WTC11 (cell line): ENCODE measurements at regions not wholly inside any gene's neighbourhood (a gene's known extent, or its start where the extent isn't known, plus 50 kb on each side); places are given as distances from the start of the nearest gene placed in this dataset.

ENCODE experiments used
- ATAC-seq: fragments of 200-7000 bp; cut with Tn5 transposase; 2 replicates; pipeline ENCODE4 v1.10.0; 2021; ENCODE audit warnings: mild to moderate bottlenecking, moderate library complexity
- CTCF ChIA-PET: fragments of 300-600 bp; sonication (Branson Sonifier 250); formaldehyde crosslinking; loops from one replicate; lab custom pipeline; 2021; ENCODE audit warnings: antibody characterized with exemption; lab: Charles Lee
- POLR2A ChIA-PET: fragments of 350-600 bp; sonication (Branson Sonifier 250); formaldehyde crosslinking; loops from one replicate; lab custom pipeline; 2021; ENCODE audit warnings: antibody characterized with exemption; lab: Charles Lee
- DNase-seq: peaks from one replicate; pipeline ENCODE4 v3.0.0; 2021; ENCODE audit warnings: low spot score
- H3K27ac Mint-ChIP-seq: 2 replicates; pipeline ENCODE4 v1.8.0; 2021; ENCODE audit warnings: mixed read lengths
- H3K27me3 Mint-ChIP-seq: 2 replicates; pipeline ENCODE4 v1.8.0; 2021; ENCODE audit warnings: low read depth, mild to moderate bottlenecking, moderate library complexity, mixed read lengths
- H3K36me3 Mint-ChIP-seq: 2 replicates; pipeline ENCODE4 v1.8.0; 2021; ENCODE audit warnings: mixed read lengths
- H3K4me1 Mint-ChIP-seq: 2 replicates; pipeline ENCODE4 v1.8.0; 2022; ENCODE audit warnings: mixed read lengths
- H3K4me3 Mint-ChIP-seq: 2 replicates; pipeline ENCODE4 v1.8.0; 2021; ENCODE audit warnings: mild to moderate bottlenecking, moderate library complexity, mixed read lengths
- H3K9me3 Mint-ChIP-seq: 2 replicates; pipeline ENCODE4 v1.8.0; 2021; ENCODE audit warnings: mixed read lengths
- ATF3 ChIP-seq: sonication (generic); formaldehyde crosslinking; conservative IDR thresholded peaks from 2 replicates; pipeline ENCODE4 v1.8.1; 2022; ENCODE audit warnings: mild to moderate bottlenecking, missing genetic modification reagents
- ELF4 ChIP-seq: sonication (generic); formaldehyde crosslinking; IDR thresholded peaks from 2 replicates; pipeline ENCODE4 v1.8.1; 2022; ENCODE audit warnings: low read depth, mild to moderate bottlenecking, moderate library complexity, missing genetic modification reagents
- FOXP1 ChIP-seq: sonication (generic); formaldehyde crosslinking; IDR thresholded peaks from 2 replicates; pipeline ENCODE4 v1.8.0; 2022; ENCODE audit warnings: missing genetic modification reagents, mild to moderate bottlenecking, moderate library complexity, borderline replicate concordance
- FOXP4 ChIP-seq: sonication (generic); formaldehyde crosslinking; IDR thresholded peaks from 2 replicates; pipeline ENCODE4 v1.8.0; 2022; ENCODE audit warnings: mild to moderate bottlenecking, missing genetic modification reagents
- GABPB1 ChIP-seq: sonication (generic); formaldehyde crosslinking; IDR thresholded peaks from 2 replicates; pipeline ENCODE4 v1.8.1; 2023; ENCODE audit warnings: mild to moderate bottlenecking, missing genetic modification reagents
- HMGA2 ChIP-seq: fragments of 250-450 bp; sonication (Bioruptor Pico); IDR thresholded peaks from 2 replicates; pipeline ENCODE4 v1.4.0; 2021; ENCODE audit warnings: mild to moderate bottlenecking, moderate library complexity
- IRF1 ChIP-seq: sonication (generic); formaldehyde crosslinking; IDR thresholded peaks from 2 replicates; pipeline ENCODE4 v1.8.0; 2023; ENCODE audit warnings: missing genetic modification reagents
- KAT7 ChIP-seq: sonication (generic); formaldehyde crosslinking; IDR thresholded peaks from 2 replicates; pipeline ENCODE4 v1.8.1; 2023; ENCODE audit warnings: missing genetic modification reagents, mild to moderate bottlenecking, borderline replicate concordance
- NFYB ChIP-seq: sonication (generic); formaldehyde crosslinking; conservative IDR thresholded peaks from 2 replicates; pipeline ENCODE4 v1.8.0; 2022; ENCODE audit warnings: low read depth, missing genetic modification reagents
- SOX15 ChIP-seq: fragments of 250-450 bp; sonication (Bioruptor Pico); IDR thresholded peaks from 2 replicates; pipeline ENCODE4 v1.9.0; 2021; ENCODE audit warnings: mild to moderate bottlenecking
- TEAD4 ChIP-seq: sonication (generic); formaldehyde crosslinking; IDR thresholded peaks from 2 replicates; pipeline ENCODE4 v1.8.0; 2022; ENCODE audit warnings: mild to moderate bottlenecking, missing genetic modification reagents
- ZMAT4 ChIP-seq: fragments of 250-450 bp; sonication (Bioruptor Pico); IDR thresholded peaks from 2 replicates; pipeline ENCODE4 v1.9.0; 2021; ENCODE audit warnings: mild to moderate bottlenecking
- ZNF423 ChIP-seq: fragments of 250-450 bp; sonication (Bioruptor Pico); IDR thresholded peaks from 2 replicates; pipeline ENCODE4 v2.1.2; 2022; ENCODE audit warnings: mild to moderate bottlenecking, moderate library complexity
- ZNF425 ChIP-seq: fragments of 250-450 bp; sonication (Bioruptor Pico); conservative IDR thresholded peaks from 2 replicates; pipeline ENCODE4 v1.9.0; 2021; ENCODE audit warnings: mild to moderate bottlenecking
- TF ChIP-seq, protein P1 (sequence below): sonication (generic); formaldehyde crosslinking; IDR thresholded peaks from 2 replicates; pipeline ENCODE4 v1.8.0; 2022; ENCODE audit warnings: missing genetic modification reagents
- TF ChIP-seq, protein P2 (sequence below): sonication (generic); formaldehyde crosslinking; IDR thresholded peaks from 2 replicates; pipeline ENCODE4 v1.8.1; 2022; ENCODE audit warnings: missing genetic modification reagents, borderline replicate concordance
- TF ChIP-seq, protein P3 (sequence below): sonication (generic); formaldehyde crosslinking; IDR thresholded peaks from 2 replicates; pipeline ENCODE4 v1.8.1; 2022; ENCODE audit warnings: low read depth, missing genetic modification reagents, borderline replicate concordance
- TF ChIP-seq, protein P4 (sequence below): sonication (generic); formaldehyde crosslinking; IDR thresholded peaks from 2 replicates; pipeline ENCODE4 v1.8.1; 2023; ENCODE audit warnings: mild to moderate bottlenecking, missing genetic modification reagents, moderate library complexity

GRCh38 chr6:134604014-134604676 is 286.2 kb upstream of the SGK1 start (continued):
- TF ChIP-seq, protein P1, sequence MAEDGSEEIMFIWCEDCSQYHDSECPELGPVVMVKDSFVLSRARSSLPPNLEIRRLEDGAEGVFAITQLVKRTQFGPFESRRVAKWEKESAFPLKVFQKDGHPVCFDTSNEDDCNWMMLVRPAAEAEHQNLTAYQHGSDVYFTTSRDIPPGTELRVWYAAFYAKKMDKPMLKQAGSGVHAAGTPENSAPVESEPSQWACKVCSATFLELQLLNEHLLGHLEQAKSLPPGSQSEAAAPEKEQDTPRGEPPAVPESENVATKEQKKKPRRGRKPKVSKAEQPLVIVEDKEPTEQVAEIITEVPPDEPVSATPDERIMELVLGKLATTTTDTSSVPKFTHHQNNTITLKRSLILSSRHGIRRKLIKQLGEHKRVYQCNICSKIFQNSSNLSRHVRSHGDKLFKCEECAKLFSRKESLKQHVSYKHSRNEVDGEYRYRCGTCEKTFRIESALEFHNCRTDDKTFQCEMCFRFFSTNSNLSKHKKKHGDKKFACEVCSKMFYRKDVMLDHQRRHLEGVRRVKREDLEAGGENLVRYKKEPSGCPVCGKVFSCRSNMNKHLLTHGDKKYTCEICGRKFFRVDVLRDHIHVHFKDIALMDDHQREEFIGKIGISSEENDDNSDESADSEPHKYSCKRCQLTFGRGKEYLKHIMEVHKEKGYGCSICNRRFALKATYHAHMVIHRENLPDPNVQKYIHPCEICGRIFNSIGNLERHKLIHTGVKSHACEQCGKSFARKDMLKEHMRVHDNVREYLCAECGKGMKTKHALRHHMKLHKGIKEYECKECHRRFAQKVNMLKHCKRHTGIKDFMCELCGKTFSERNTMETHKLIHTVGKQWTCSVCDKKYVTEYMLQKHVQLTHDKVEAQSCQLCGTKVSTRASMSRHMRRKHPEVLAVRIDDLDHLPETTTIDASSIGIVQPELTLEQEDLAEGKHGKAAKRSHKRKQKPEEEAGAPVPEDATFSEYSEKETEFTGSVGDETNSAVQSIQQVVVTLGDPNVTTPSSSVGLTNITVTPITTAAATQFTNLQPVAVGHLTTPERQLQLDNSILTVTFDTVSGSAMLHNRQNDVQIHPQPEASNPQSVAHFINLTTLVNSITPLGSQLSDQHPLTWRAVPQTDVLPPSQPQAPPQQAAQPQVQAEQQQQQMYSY (CRISPR knock-in tag) = no peak
- TF ChIP-seq HMGA2 (CRISPR knock-in tag) (no peak), ZNF423 (CRISPR knock-in tag) (no peak), ELF4 (CRISPR knock-in tag) (no peak)
- TF ChIP-seq, protein P2, sequence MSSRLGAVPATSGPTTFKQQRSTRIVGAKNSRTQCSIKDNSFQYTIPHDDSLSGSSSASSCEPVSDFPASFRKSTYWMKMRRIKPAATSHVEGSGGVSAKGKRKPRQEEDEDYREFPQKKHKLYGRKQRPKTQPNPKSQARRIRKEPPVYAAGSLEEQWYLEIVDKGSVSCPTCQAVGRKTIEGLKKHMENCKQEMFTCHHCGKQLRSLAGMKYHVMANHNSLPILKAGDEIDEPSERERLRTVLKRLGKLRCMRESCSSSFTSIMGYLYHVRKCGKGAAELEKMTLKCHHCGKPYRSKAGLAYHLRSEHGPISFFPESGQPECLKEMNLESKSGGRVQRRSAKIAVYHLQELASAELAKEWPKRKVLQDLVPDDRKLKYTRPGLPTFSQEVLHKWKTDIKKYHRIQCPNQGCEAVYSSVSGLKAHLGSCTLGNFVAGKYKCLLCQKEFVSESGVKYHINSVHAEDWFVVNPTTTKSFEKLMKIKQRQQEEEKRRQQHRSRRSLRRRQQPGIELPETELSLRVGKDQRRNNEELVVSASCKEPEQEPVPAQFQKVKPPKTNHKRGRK (CRISPR knock-in tag) = no peak
- TF ChIP-seq, all 79 proteins: peak for 0

GRCh38 chr6:134603561-134603960 is 285.6 kb upstream of the SGK1 start:
- Mint-ChIP-seq H3K27ac (no peak overlapping the region), H3K4me1 (no peaks in the 10 kb centered on the region), H3K27me3 (no peaks in the 10 kb centered on the region), H3K4me3 (no peak overlapping the region), H3K9me3 (peaks cover 45% of the 10 kb centered on the region), H3K36me3 (peaks cover 29% of the 10 kb centered on the region)
- POLR2A ChIA-PET = no interaction called here
- DNase-seq (no peak), ATAC-seq (no peak)
- CTCF ChIA-PET = no interaction called here
- TF ChIP-seq FOXP1 (CRISPR knock-in tag) (no peak), IRF1 (CRISPR knock-in tag) (no peak), TEAD4 (CRISPR knock-in tag) (no peak), SOX15 (no peak), ATF3 (no peak)
- TF ChIP-seq, protein P3, sequence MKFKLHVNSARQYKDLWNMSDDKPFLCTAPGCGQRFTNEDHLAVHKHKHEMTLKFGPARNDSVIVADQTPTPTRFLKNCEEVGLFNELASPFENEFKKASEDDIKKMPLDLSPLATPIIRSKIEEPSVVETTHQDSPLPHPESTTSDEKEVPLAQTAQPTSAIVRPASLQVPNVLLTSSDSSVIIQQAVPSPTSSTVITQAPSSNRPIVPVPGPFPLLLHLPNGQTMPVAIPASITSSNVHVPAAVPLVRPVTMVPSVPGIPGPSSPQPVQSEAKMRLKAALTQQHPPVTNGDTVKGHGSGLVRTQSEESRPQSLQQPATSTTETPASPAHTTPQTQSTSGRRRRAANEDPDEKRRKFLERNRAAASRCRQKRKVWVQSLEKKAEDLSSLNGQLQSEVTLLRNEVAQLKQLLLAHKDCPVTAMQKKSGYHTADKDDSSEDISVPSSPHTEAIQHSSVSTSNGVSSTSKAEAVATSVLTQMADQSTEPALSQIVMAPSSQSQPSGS (CRISPR knock-in tag) = no peak

DNA sequence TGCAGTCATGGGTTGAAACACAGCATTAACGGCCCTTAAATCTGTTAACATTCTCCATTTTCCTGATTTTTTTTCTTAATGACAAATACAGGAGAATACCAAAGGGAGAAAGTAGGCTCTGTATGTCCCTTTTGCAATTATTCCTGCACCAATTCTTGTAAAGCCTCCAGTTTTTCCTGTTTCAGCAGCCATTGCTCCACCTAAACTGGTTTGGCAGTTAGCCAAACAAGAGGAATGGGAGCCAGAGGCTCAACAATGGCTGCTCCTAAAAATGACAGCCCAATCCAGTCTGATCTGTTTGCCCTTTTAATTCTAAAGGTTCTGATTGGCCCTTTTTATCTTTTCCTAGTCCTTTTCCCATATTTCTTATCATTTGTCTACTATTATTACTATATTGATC is 284.2 kb upstream of the SGK1 start:
- no peak overlapping the region for H3K27ac Mint-ChIP-seq
- TF ChIP-seq ZMAT4 (CRISPR knock-in tag) = no peak
- TF ChIP-seq ZNF425 (CRISPR knock-in tag) = no peak
- TF ChIP-seq, protein P4, sequence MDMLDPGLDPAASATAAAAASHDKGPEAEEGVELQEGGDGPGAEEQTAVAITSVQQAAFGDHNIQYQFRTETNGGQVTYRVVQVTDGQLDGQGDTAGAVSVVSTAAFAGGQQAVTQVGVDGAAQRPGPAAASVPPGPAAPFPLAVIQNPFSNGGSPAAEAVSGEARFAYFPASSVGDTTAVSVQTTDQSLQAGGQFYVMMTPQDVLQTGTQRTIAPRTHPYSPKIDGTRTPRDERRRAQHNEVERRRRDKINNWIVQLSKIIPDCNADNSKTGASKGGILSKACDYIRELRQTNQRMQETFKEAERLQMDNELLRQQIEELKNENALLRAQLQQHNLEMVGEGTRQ = no peak
- TF ChIP-seq ZNF423 (CRISPR knock-in tag) = no peak
- TF ChIP-seq FOXP4 = no peak
- TF ChIP-seq NFYB (CRISPR knock-in tag) = no peak
- TF ChIP-seq GABPB1 (CRISPR knock-in tag) = no peak
- no peak for TF ChIP-seq KAT7
- TF ChIP-seq, all 79 proteins: peak for 0
- Mint-ChIP-seq H3K4me3 (no peak overlapping the region), H3K9me3 (peaks cover 45% of the 10 kb centered on the region), H3K36me3 (peaks cover 29% of the 10 kb centered on the region), H3K4me1 (no peaks in the 10 kb centered on the region), H3K27me3 (no peaks in the 10 kb centered on the region)
- ChIA-PET POLR2A (no interaction called here), CTCF (no interaction called here)
- DNase-seq (no peak), ATAC-seq (no peak)
